IMR-90 (cell line): ENCODE measurements at regions not wholly inside any gene's neighbourhood (a gene's known extent, or its start where the extent isn't known, plus 50 kb on each side); places are given as distances from the start of the nearest gene placed in this dataset.

Experiments used
- CEBPB ChIP-seq: IDR thresholded peaks from 2 replicates; pipeline ENCODE4 v1.6.1; 2012; ENCODE audit warnings: low read depth, low read length, improper control_type of control experiment
- CHD1 ChIP-seq: IDR thresholded peaks from 2 replicates; pipeline ENCODE4 v1.6.1; 2012; ENCODE audit warnings: low read depth, low read length, improper control_type of control experiment
- POLR2A ChIP-seq: IDR thresholded peaks from 2 replicates; pipeline ENCODE4 v1.6.1; 2012; ENCODE audit warnings: mild to moderate bottlenecking, low read depth, low read length
- RCOR1 ChIP-seq: IDR thresholded peaks from 2 replicates; pipeline ENCODE4 v1.6.1; 2012; ENCODE audit warnings: mild to moderate bottlenecking, low read length, improper control_type of control experiment; ENCODE audit not compliant: insufficient replicate concordance
- RFX5 ChIP-seq: IDR thresholded peaks from 2 replicates; pipeline ENCODE4 v1.8.0; 2012; ENCODE audit warnings: low read depth, mild to moderate bottlenecking, low read length, moderate library complexity
- SMC3 ChIP-seq: fragments of 150-350 bp; IDR thresholded peaks from 2 replicates; pipeline ENCODE4 v1.6.1; 2016; ENCODE audit warnings: low read depth, mild to moderate bottlenecking, antibody characterized with exemption, low read length, moderate library complexity
- TF ChIP-seq, protein P1 (sequence below): conservative IDR thresholded peaks from 2 replicates; pipeline ENCODE4 v1.5.1; 2012; ENCODE audit warnings: mild to moderate bottlenecking, low read depth, low read length, improper control_type of control experiment
- TF ChIP-seq, protein P2 (sequence below): fragments of 150-350 bp; IDR thresholded peaks from 2 replicates; pipeline ENCODE4 v1.6.1; 2017; ENCODE audit warnings: mild to moderate bottlenecking, antibody characterized with exemption, low read length, low read depth

DNA sequence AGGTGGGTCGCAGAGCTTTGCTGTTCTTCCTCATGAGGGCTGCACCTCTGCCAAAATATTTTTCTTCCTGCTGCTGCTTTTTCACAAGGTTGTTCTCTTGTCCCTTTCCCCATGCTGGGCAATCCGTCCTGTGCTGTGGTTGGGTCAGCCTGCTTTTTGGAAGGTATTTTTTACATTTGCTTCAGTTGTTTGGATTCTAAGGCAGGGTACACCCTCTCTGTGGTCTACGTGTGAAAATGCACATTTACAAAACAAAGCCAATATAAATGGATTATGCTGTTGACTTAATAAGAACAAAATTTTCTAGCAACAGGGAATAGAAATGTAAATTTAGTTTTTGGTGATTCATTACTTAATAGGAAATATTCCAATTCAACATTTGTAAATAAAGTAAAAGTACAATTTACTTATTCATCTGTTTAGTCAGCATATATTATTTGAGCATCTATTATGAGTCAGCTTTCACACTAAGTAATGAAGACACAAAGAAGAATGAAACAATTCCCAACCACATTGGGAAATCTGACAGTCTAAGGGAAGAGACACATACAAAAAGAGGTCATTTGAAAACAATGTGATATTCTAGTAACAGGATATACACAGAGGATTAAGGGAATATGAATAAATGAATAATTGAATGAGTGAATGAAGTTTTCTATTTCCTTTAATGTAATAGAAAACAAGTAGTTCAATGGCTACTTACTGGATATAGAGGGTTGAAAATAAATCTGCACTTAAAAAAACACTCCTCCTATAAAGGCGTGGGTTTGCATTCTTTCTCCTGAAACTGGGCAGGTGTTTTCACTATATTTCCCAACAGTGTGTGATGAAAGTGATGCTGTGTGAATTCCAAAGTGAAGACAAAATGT lies 94.6 kb upstream of the PRICKLE1 start:
- TF ChIP-seq, protein P1, sequence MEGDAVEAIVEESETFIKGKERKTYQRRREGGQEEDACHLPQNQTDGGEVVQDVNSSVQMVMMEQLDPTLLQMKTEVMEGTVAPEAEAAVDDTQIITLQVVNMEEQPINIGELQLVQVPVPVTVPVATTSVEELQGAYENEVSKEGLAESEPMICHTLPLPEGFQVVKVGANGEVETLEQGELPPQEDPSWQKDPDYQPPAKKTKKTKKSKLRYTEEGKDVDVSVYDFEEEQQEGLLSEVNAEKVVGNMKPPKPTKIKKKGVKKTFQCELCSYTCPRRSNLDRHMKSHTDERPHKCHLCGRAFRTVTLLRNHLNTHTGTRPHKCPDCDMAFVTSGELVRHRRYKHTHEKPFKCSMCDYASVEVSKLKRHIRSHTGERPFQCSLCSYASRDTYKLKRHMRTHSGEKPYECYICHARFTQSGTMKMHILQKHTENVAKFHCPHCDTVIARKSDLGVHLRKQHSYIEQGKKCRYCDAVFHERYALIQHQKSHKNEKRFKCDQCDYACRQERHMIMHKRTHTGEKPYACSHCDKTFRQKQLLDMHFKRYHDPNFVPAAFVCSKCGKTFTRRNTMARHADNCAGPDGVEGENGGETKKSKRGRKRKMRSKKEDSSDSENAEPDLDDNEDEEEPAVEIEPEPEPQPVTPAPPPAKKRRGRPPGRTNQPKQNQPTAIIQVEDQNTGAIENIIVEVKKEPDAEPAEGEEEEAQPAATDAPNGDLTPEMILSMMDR: no peak
- TF ChIP-seq POLR2A (no peak), CEBPB (no peak), CHD1 (no peak), RCOR1 (no peak), SMC3 (no peak), RFX5 (no peak)
- TF ChIP-seq, protein P2, sequence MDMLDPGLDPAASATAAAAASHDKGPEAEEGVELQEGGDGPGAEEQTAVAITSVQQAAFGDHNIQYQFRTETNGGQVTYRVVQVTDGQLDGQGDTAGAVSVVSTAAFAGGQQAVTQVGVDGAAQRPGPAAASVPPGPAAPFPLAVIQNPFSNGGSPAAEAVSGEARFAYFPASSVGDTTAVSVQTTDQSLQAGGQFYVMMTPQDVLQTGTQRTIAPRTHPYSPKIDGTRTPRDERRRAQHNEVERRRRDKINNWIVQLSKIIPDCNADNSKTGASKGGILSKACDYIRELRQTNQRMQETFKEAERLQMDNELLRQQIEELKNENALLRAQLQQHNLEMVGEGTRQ: no peak
